Left ventricle myocardium inferior (tissue), 1 donor: ENCODE measurements at regions not wholly inside any gene's neighbourhood (a gene's known extent, or its start where the extent isn't known, plus 50 kb on each side); places are given as distances from the start of the nearest gene placed in this dataset.

ENCODE experiments used
- DNase-seq: peaks from one replicate; pipeline ENCODE4 v3.0.0-alpha.2; 2020
- H3K27ac ChIP-seq: fragments of 200-600 bp; replicated peaks from 2 replicates; pipeline ENCODE4 v1.8.0; 2021
- H3K27me3 ChIP-seq: fragments of 200-600 bp; 2 replicates; pipeline ENCODE4 v1.8.0; 2021; ENCODE audit warnings: low read depth
- H3K36me3 ChIP-seq: fragments of 200-600 bp; 2 replicates; pipeline ENCODE4 v1.8.0; 2021
- H3K4me1 ChIP-seq: fragments of 200-600 bp; 2 replicates; pipeline ENCODE4 v1.8.0; 2021
- H3K4me3 ChIP-seq: fragments of 200-600 bp; 2 replicates; pipeline ENCODE4 v1.8.0; 2021; ENCODE audit warnings: mild to moderate bottlenecking, moderate library complexity
- H3K9me3 ChIP-seq: fragments of 200-600 bp; replicated peaks from 2 replicates; pipeline ENCODE4 v1.8.0; 2021
- CTCF ChIP-seq: fragments of 200-600 bp; IDR thresholded peaks from 2 replicates; pipeline ENCODE4 v1.8.0; 2021; ENCODE audit warnings: antibody characterized with exemption, mild to moderate bottlenecking, borderline replicate concordance
- intact Hi-C: fragments of 100-400 bp; cut with micrococcal nuclease; formaldehyde crosslinking; loops from one replicate; pipeline ENCODE4 v1.11.0; 2022
- donor health status: DM: no; HTN: yes; CAD: no; lungs with severe emphysema.

GRCh38 chr5:128693764-128694163, 155.7 kb upstream of the FBN2 start:
- Histone ChIP-seq H3K27ac (no peak overlapping the region), H3K9me3 (no peaks in the 10 kb centered on the region), H3K27me3 (no peaks in the 10 kb centered on the region), H3K4me3 (no peak overlapping the region), H3K36me3 (no peaks in the 10 kb centered on the region), H3K4me1 (no peaks in the 10 kb centered on the region)
- TF ChIP-seq CTCF: no peak
- intact Hi-C loops: no loop called here
- no peak for DNase-seq

- TF ChIP-seq CTCF: no peak
- Histone ChIP-seq H3K27me3 (no peaks in the 10 kb centered on the region), H3K27ac (no peak overlapping the region), H3K4me1 (no peaks in the 10 kb centered on the region), H3K4me3 (no peak overlapping the region), H3K36me3 (no peaks in the 10 kb centered on the region), H3K9me3 (no peaks in the 10 kb centered on the region)
- intact Hi-C loops: no loop called here
- DNase-seq: no peak
Measured at GRCh38 chr5:128695791-128696530, 157.9 kb upstream of the FBN2 start.

- Histone ChIP-seq H3K4me3 (no peak overlapping the region), H3K36me3 (no peaks in the 10 kb centered on the region), H3K4me1 (no peaks in the 10 kb centered on the region), H3K9me3 (no peaks in the 10 kb centered on the region), H3K27ac (no peak overlapping the region), H3K27me3 (no peaks in the 10 kb centered on the region)
- no peak for TF ChIP-seq CTCF
- DNase-seq: no peak
- intact Hi-C loops: no loop called here
Measured at GRCh38 chr5:128701301-128701700, 163.3 kb upstream of the FBN2 start.

GRCh38 chr5:128703322-128703721, 165.3 kb upstream of the FBN2 start:
- H3K36me3 ChIP-seq: no peaks in the 10 kb centered on the region
- no peak overlapping the region for H3K4me3 ChIP-seq
- no peaks in the 10 kb centered on the region for H3K9me3 ChIP-seq
- no peak for TF ChIP-seq CTCF
- H3K4me1 ChIP-seq: no peaks in the 10 kb centered on the region
- H3K27ac ChIP-seq: no peak overlapping the region
- intact Hi-C loops: no loop called here
- no peaks in the 10 kb centered on the region for H3K27me3 ChIP-seq
- no peak for DNase-seq

- H3K36me3 ChIP-seq: no peaks in the 10 kb centered on the region
- H3K4me3 ChIP-seq: no peak overlapping the region
- H3K27ac ChIP-seq: no peak overlapping the region
- no peaks in the 10 kb centered on the region for H3K27me3 ChIP-seq
- no peaks in the 10 kb centered on the region for H3K9me3 ChIP-seq
- no peak for DNase-seq
- intact Hi-C loops: no loop called here
- TF ChIP-seq CTCF: no peak
- H3K4me1 ChIP-seq: no peaks in the 10 kb centered on the region
Measured at GRCh38 chr5:128706269-128706668, 168.2 kb upstream of the FBN2 start.

- Histone ChIP-seq H3K27ac (no peak overlapping the region), H3K27me3 (no peaks in the 10 kb centered on the region), H3K36me3 (no peaks in the 10 kb centered on the region), H3K4me3 (no peak overlapping the region), H3K4me1 (no peaks in the 10 kb centered on the region), H3K9me3 (no peaks in the 10 kb centered on the region)
- intact Hi-C loops: no loop called here
- no peak for DNase-seq
- no peak for TF ChIP-seq CTCF
Measured at GRCh38 chr5:128708841-128709240, 170.8 kb upstream of the FBN2 start.
